K562 (cell line): ENCODE measurements at regions not wholly inside any gene's neighbourhood (a gene's known extent, or its start where the extent isn't known, plus 50 kb on each side); places are given as distances from the start of the nearest gene placed in this dataset.

Experiments used
- ATAC-seq: fragments of 200-7000 bp; cut with Tn5 transposase; 3 replicates; pipeline ENCODE4 v1.9.1; 2020; ENCODE audit warnings: moderate library complexity
- BruUV-seq: library from RNA; stranded (reverse); fragments of 400-500 nt; replicated peaks from 2 replicates; lab custom pipeline; 2021; lab: Mats Ljungman, UMichigan
- CTCF ChIA-PET: fragments of 300-600 bp; formaldehyde crosslinking; extraction: SDS; loops from one replicate; lab custom pipeline; 2021; ENCODE audit warnings: low intra/inter-chr PET ratio; lab: Yijun Ruan, JAX
- POLR2A ChIA-PET: fragments of 300-600, 350-650 bp; sonication (Branson Sonifier 250); formaldehyde crosslinking; extraction: SDS; loops from one replicate; lab custom pipeline; 2021; ENCODE audit warnings: antibody characterized with exemption, inconsistent platforms; lab: Yijun Ruan, JAX
- DNase-seq, 4 experiments: peaks; one replicate each; pipeline versions ENCODE4 v3.0.0 to v3.0.0-alpha.2; 2011 to 2018; ENCODE audit warnings: low spot score in 3 of 4, mixed read lengths in 3 of 4; ENCODE audit errors: extremely low read depth in 1 of 4
- FAIRE-seq: peaks from 2 replicates; lab custom pipeline; 2011; peaks lifted over from hg19 to GRCh38; lab: Jason Lieb, UNC
- H2AFZ ChIP-seq: 2 replicates; pipeline ENCODE4 v1.6.0; 2011; ENCODE audit warnings: low read depth, low read length, control low read depth, inconsistent platforms
- H3K27ac ChIP-seq: fragments of 200-600 bp; 3 replicates; pipeline ENCODE4 v1.8.0; 2011; ENCODE audit warnings: low read depth, mild to moderate bottlenecking, control low read depth, inconsistent platforms, low read length, moderate library complexity, mixed read lengths; ENCODE audit errors: extremely low read depth
- H3K27me3 ChIP-seq, 2 experiments: fragments of 300-600 bp in 1 of 2; 2 replicates in 1 of 2; 3 replicates in 1 of 2; pipeline versions ENCODE4 v1.6.0 to v1.8.0; 2011; ENCODE audit warnings: inconsistent platforms in 2 of 2, low read length in 2 of 2, mild to moderate bottlenecking in 1 of 2, mixed read lengths in 1 of 2, moderate library complexity in 1 of 2; ENCODE audit not compliant: control insufficient read depth in 2 of 2, insufficient read depth in 2 of 2
- H3K36me3 ChIP-seq: fragments of 300-600 bp; 3 replicates; pipeline ENCODE4 v1.8.0; 2011; ENCODE audit warnings: mild to moderate bottlenecking, low read length, inconsistent platforms; ENCODE audit not compliant: control insufficient read depth, insufficient read depth
- H3K4me1 ChIP-seq, 2 experiments: fragments of 200-600 bp in 1 of 2; replicated peaks in 1 of 2; 2 replicates in 1 of 2; 3 replicates in 1 of 2; pipeline versions ENCODE4 v1.5.1 to v1.8.0; 2011; ENCODE audit warnings: inconsistent platforms in 2 of 2, low read length in 2 of 2, mild to moderate bottlenecking in 1 of 2, mixed read lengths in 1 of 2, moderate library complexity in 1 of 2; ENCODE audit not compliant: control insufficient read depth in 2 of 2, insufficient read depth in 2 of 2
- H3K4me2 ChIP-seq: 2 replicates; pipeline ENCODE4 v1.6.1; 2011; ENCODE audit warnings: low read length, control low read depth, inconsistent platforms, mixed read lengths; ENCODE audit not compliant: insufficient read depth
- H3K4me3 ChIP-seq: fragments of 200-600 bp; sonication (generic), shearing (Covaris generic); 2 replicates; pipeline ENCODE4 v1.5.1; 2016; ENCODE audit warnings: control low read depth, inconsistent platforms
- H3K79me2 ChIP-seq: fragments of 200-600 bp; 3 replicates; pipeline ENCODE4 v1.8.0; 2011; ENCODE audit warnings: low read length, inconsistent platforms; ENCODE audit not compliant: control insufficient read depth, insufficient read depth
- H3K9ac ChIP-seq, 2 experiments: 2 replicates each; pipeline versions ENCODE4 v1.6.0 to v1.6.1; 2011; ENCODE audit warnings: low read depth in 2 of 2, low read length in 2 of 2, control low read depth in 1 of 2, inconsistent platforms in 1 of 2, mild to moderate bottlenecking in 1 of 2, mixed read lengths in 1 of 2; ENCODE audit not compliant: insufficient read depth in 1 of 2
- H3K9me1 ChIP-seq: one replicate; pipeline ENCODE4 v1.6.0; 2011; ENCODE audit warnings: inconsistent platforms, mild to moderate bottlenecking, low read length, moderate library complexity; ENCODE audit not compliant: control insufficient read depth, insufficient read depth
- H3K9me3 ChIP-seq: replicated peaks from 2 replicates; pipeline ENCODE4 v1.5.1; 2011; ENCODE audit warnings: low read depth, low read length, inconsistent platforms; ENCODE audit not compliant: control insufficient read depth, insufficient read depth
- H4K20me1 ChIP-seq: replicated peaks from 2 replicates; pipeline ENCODE4 v1.6.1; 2011; ENCODE audit warnings: low read length, inconsistent platforms, mixed read lengths; ENCODE audit not compliant: control insufficient read depth, insufficient read depth
- CREBBP ChIP-seq: IDR thresholded peaks from one replicate; pipeline ENCODE4 v1.6.1; 2012; ENCODE audit warnings: low read depth, mild to moderate bottlenecking, control low read depth, inconsistent platforms, low read length
- FOS ChIP-seq: IDR thresholded peaks from 3 replicates; pipeline ENCODE4 v1.6.1; 2011; ENCODE audit not compliant: insufficient read length; ENCODE audit errors: extremely low read depth
- RBFOX2 ChIP-seq: fragments of 200-400 bp; formaldehyde crosslinking; IDR thresholded peaks from 2 replicates; pipeline ENCODE4 v1.6.1; 2017; ENCODE audit warnings: low read depth, mild to moderate bottlenecking, low read length, moderate library complexity
- ZNF551 ChIP-seq: fragments of 250-450 bp; sonication (Bioruptor Pico); IDR thresholded peaks from 2 replicates; pipeline ENCODE4 v1.5.0; 2021; ENCODE audit warnings: mild to moderate bottlenecking, moderate library complexity
- WGBS: fragments of 100-300 bp; shearing (Covaris generic); methylation state at CpG from one replicate; pipeline ENCODE4 v1.1.6; 2016; ENCODE audit warnings: low coverage, mixed read lengths; ENCODE audit not compliant: insufficient coverage; ENCODE audit errors: missing lambda C conversion rate; 5-methylcytosine and 5-hydroxymethylcytosine counted together
- in situ Hi-C: fragments of 300-500 bp; cut with MboI; formaldehyde crosslinking; loops from 4 replicates; pipeline ENCODE4 v1.15.0; 2018; ENCODE audit warnings: inconsistent platforms, mixed read lengths
- intact Hi-C: fragments of 100-400 bp; cut with micrococcal nuclease; formaldehyde crosslinking; loops from 2 replicates; pipeline ENCODE4 v1.14.2; 2022
- TF ChIP-seq, protein P1 (sequence below), 2 experiments: fragments of 450-650 bp; IDR thresholded peaks; 2 replicates each; pipeline ENCODE4 v1.6.1; 2016
- TF ChIP-seq, protein P2 (sequence below): sonication (generic); formaldehyde crosslinking; IDR thresholded peaks from 2 replicates; pipeline ENCODE4 v1.8.1; 2023; ENCODE audit warnings: mild to moderate bottlenecking, missing genetic modification reagents, moderate library complexity
- TF ChIP-seq, protein P3 (sequence below): fragments of 200-600 bp; sonication (generic); IDR thresholded peaks from one replicate; pipeline ENCODE4 v1.6.1; 2012; ENCODE audit warnings: mild to moderate bottlenecking, low read depth, low read length, inconsistent platforms

GRCh38 chr9:11726659-11727058 is 966.5 kb upstream of the TYRP1 start:
- ATAC-seq (no peak), DNase-seq (no peak), FAIRE-seq (no peak)
- BruUV-seq: no TSS peak
- ChIA-PET CTCF (no interaction called here), POLR2A (no interaction called here)
- H3K9ac ChIP-seq: no peak overlapping the region
- WGBS: 0% methylated on average over 1 of the region's 1 CpG
- H3K9me3 ChIP-seq: no peaks in the 10 kb centered on the region
- H2AFZ ChIP-seq: no peak overlapping the region
- H3K4me2 ChIP-seq: no peak overlapping the region
- H3K4me3 ChIP-seq: no peak overlapping the region
- no peaks in the 10 kb centered on the region for H3K79me2 ChIP-seq
- in situ Hi-C loops: no loop called here
- no peaks in the 10 kb centered on the region for H3K36me3 ChIP-seq
- H4K20me1 ChIP-seq: no peaks in the 10 kb centered on the region
- no peak overlapping the region for H3K27ac ChIP-seq
- H3K9me1 ChIP-seq: no peaks in the 10 kb centered on the region
- no peaks in the 10 kb centered on the region for H3K27me3 ChIP-seq
- intact Hi-C loops: no loop called here
- no peaks in the 10 kb centered on the region for H3K4me1 ChIP-seq
- TF ChIP-seq, protein P1, sequence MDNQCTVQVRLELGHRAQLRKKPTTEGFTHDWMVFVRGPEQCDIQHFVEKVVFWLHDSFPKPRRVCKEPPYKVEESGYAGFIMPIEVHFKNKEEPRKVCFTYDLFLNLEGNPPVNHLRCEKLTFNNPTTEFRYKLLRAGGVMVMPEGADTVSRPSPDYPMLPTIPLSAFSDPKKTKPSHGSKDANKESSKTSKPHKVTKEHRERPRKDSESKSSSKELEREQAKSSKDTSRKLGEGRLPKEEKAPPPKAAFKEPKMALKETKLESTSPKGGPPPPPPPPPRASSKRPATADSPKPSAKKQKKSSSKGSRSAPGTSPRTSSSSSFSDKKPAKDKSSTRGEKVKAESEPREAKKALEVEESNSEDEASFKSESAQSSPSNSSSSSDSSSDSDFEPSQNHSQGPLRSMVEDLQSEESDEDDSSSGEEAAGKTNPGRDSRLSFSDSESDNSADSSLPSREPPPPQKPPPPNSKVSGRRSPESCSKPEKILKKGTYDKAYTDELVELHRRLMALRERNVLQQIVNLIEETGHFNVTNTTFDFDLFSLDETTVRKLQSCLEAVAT (IDR thresholded peaks at IDR 0.05): no peak
- TF ChIP-seq, protein P2, sequence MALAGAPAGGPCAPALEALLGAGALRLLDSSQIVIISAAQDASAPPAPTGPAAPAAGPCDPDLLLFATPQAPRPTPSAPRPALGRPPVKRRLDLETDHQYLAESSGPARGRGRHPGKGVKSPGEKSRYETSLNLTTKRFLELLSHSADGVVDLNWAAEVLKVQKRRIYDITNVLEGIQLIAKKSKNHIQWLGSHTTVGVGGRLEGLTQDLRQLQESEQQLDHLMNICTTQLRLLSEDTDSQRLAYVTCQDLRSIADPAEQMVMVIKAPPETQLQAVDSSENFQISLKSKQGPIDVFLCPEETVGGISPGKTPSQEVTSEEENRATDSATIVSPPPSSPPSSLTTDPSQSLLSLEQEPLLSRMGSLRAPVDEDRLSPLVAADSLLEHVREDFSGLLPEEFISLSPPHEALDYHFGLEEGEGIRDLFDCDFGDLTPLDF (CRISPR knock-in tag): no peak
- no peak for TF ChIP-seq ZNF551 (CRISPR knock-in tag)
- no peak for TF ChIP-seq CREBBP
- TF ChIP-seq FOS: no peak
- TF ChIP-seq, protein P3, sequence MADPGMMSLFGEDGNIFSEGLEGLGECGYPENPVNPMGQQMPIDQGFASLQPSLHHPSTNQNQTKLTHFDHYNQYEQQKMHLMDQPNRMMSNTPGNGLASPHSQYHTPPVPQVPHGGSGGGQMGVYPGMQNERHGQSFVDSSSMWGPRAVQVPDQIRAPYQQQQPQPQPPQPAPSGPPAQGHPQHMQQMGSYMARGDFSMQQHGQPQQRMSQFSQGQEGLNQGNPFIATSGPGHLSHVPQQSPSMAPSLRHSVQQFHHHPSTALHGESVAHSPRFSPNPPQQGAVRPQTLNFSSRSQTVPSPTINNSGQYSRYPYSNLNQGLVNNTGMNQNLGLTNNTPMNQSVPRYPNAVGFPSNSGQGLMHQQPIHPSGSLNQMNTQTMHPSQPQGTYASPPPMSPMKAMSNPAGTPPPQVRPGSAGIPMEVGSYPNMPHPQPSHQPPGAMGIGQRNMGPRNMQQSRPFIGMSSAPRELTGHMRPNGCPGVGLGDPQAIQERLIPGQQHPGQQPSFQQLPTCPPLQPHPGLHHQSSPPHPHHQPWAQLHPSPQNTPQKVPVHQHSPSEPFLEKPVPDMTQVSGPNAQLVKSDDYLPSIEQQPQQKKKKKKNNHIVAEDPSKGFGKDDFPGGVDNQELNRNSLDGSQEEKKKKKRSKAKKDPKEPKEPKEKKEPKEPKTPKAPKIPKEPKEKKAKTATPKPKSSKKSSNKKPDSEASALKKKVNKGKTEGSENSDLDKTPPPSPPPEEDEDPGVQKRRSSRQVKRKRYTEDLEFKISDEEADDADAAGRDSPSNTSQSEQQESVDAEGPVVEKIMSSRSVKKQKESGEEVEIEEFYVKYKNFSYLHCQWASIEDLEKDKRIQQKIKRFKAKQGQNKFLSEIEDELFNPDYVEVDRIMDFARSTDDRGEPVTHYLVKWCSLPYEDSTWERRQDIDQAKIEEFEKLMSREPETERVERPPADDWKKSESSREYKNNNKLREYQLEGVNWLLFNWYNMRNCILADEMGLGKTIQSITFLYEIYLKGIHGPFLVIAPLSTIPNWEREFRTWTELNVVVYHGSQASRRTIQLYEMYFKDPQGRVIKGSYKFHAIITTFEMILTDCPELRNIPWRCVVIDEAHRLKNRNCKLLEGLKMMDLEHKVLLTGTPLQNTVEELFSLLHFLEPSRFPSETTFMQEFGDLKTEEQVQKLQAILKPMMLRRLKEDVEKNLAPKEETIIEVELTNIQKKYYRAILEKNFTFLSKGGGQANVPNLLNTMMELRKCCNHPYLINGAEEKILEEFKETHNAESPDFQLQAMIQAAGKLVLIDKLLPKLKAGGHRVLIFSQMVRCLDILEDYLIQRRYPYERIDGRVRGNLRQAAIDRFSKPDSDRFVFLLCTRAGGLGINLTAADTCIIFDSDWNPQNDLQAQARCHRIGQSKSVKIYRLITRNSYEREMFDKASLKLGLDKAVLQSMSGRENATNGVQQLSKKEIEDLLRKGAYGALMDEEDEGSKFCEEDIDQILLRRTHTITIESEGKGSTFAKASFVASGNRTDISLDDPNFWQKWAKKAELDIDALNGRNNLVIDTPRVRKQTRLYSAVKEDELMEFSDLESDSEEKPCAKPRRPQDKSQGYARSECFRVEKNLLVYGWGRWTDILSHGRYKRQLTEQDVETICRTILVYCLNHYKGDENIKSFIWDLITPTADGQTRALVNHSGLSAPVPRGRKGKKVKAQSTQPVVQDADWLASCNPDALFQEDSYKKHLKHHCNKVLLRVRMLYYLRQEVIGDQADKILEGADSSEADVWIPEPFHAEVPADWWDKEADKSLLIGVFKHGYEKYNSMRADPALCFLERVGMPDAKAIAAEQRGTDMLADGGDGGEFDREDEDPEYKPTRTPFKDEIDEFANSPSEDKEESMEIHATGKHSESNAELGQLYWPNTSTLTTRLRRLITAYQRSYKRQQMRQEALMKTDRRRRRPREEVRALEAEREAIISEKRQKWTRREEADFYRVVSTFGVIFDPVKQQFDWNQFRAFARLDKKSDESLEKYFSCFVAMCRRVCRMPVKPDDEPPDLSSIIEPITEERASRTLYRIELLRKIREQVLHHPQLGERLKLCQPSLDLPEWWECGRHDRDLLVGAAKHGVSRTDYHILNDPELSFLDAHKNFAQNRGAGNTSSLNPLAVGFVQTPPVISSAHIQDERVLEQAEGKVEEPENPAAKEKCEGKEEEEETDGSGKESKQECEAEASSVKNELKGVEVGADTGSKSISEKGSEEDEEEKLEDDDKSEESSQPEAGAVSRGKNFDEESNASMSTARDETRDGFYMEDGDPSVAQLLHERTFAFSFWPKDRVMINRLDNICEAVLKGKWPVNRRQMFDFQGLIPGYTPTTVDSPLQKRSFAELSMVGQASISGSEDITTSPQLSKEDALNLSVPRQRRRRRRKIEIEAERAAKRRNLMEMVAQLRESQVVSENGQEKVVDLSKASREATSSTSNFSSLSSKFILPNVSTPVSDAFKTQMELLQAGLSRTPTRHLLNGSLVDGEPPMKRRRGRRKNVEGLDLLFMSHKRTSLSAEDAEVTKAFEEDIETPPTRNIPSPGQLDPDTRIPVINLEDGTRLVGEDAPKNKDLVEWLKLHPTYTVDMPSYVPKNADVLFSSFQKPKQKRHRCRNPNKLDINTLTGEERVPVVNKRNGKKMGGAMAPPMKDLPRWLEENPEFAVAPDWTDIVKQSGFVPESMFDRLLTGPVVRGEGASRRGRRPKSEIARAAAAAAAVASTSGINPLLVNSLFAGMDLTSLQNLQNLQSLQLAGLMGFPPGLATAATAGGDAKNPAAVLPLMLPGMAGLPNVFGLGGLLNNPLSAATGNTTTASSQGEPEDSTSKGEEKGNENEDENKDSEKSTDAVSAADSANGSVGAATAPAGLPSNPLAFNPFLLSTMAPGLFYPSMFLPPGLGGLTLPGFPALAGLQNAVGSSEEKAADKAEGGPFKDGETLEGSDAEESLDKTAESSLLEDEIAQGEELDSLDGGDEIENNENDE: no peak
- TF ChIP-seq RBFOX2: no peak
